Left lung (tissue), 4 donors: ENCODE measurements at regions not wholly inside any gene's neighbourhood (a gene's known extent, or its start where the extent isn't known, plus 50 kb on each side); places are given as distances from the start of the nearest gene placed in this dataset.

Source experiments
- ATAC-seq: fragments of 200-7000 bp; cut with Tn5 transposase; one replicate; pipeline ENCODE4 v1.9.1; 2020; ENCODE audit warnings: moderate library complexity
- DNase-seq, 4 donors: peaks; one replicate each; pipeline ENCODE4 v3.0.0-alpha.2; 2013 to 2020
- H3K27ac ChIP-seq, 2 donors: fragments of 200-600 bp; sonication (generic) in 1 of 2; one replicate each; pipeline versions ENCODE4 v1.5.0 to v1.8.0; 2020 to 2021
- H3K27me3 ChIP-seq, 2 donors: fragments of 200-600 bp; sonication (generic) in 1 of 2; one replicate each; pipeline versions ENCODE4 v1.5.0 to v1.8.0; 2020 to 2021
- H3K36me3 ChIP-seq, 2 donors: fragments of 200-600 bp; sonication (generic) in 1 of 2; one replicate each; pipeline versions ENCODE4 v1.5.0 to v1.8.0; 2020 to 2021
- H3K4me1 ChIP-seq, 2 donors: fragments of 200-600 bp; one replicate each; pipeline ENCODE4 v1.8.0; 2021
- H3K4me3 ChIP-seq, 2 donors: fragments of 200-600 bp; sonication (generic) in 1 of 2; one replicate each; pipeline versions ENCODE4 v1.5.0 to v1.8.0; 2020 to 2021; ENCODE audit warnings: mild to moderate bottlenecking in 1 of 2
- H3K9me3 ChIP-seq, 2 donors: fragments of 200-600 bp; sonication (generic) in 1 of 2; one replicate each; pipeline versions ENCODE4 v1.5.0 to v1.8.0; 2020 to 2021
- CTCF ChIP-seq, 2 donors: fragments of 200-600 bp; sonication (generic) in 1 of 2; IDR thresholded peaks; one replicate each; pipeline versions ENCODE4 v1.5.0 to v1.8.0; 2021; ENCODE audit warnings: antibody characterized with exemption in 2 of 2
- intact Hi-C, 2 donors: fragments of 100-400 bp; cut with DNase I; formaldehyde crosslinking; loops; one replicate each; pipeline versions ENCODE4 v1.11.2 to v1.14.2; 2022
- donor health status: DM: no; HTN: yes; CAD: no.
- donor health status: DM: no; HTN: no; CAD: no.

DNA sequence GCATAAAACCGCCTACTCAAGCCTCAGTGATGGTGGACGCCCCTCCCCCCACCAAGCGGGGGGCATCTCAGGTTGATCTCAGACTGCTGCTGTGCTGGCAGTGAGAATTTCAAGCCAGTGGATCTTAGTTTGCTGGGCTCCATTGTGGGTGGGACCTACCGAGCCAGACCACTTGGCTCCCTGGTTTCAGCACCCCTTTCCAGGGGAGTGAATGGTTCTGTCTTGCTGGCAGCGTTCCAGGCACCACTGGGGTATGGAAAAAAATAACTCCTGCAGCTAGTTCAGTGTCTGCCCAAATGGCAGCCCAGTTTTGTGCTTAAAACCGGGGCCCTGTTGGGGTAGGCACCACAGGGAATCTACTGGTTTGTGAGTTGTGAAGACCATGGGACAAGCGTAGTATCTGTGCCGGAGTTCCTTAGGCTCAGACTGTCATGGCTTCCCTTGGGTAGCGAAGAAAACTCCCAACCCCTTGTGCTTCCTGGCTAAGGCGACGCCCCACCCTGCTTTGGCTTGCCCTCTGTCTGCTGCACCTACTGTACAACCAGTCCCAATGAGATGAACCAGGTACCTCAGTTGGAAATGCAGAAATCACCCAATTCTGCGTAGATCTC lies 1334.5 kb upstream of the ADGRB3 start:
- no peaks in the 10 kb centered on the region for H3K27me3 ChIP-seq
- DNase-seq (no peak), ATAC-seq (no peak)
- H3K36me3 ChIP-seq = no peaks in the 10 kb centered on the region
- H3K4me3 ChIP-seq = no peak overlapping the region
- no peak for TF ChIP-seq CTCF (IDR thresholded peaks at IDR 0.05)
- no peak overlapping the region for H3K27ac ChIP-seq
- peaks cover 0 to 15% of the 10 kb centered on the region in 2 donors for H3K9me3 ChIP-seq
- no peaks in the 10 kb centered on the region for H3K4me1 ChIP-seq
- intact Hi-C loops = no loop called here

- TF ChIP-seq CTCF (IDR thresholded peaks at IDR 0.05) = no peak
Observed at GRCh38 chr6:67292169-67292568, 1342.9 kb upstream of the ADGRB3 start.

DNA sequence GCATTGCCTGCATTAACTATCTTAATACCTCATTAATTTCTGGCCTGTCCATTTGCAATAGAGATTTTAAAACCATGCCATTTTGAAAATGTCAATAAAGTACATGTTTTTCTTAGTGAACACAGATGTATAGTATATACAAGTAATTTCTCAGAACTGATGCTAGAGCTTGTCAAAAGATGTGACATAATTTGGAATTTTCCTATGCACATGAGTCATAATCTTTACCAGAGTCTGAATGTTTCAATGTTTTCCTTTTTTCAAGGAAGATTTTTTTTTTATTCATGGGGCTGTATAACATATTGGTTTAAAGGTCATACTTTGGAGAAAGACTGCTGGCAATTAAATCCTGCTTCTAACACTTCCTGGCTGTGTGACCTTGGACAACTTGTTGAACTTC lies 1347.5 kb upstream of the ADGRB3 start:
- ATAC-seq = no peak
- no peak for TF ChIP-seq CTCF (IDR thresholded peaks at IDR 0.05)
- peaks cover 0 to 9% of the 10 kb centered on the region in 2 donors for H3K9me3 ChIP-seq
- no peaks in the 10 kb centered on the region for H3K36me3 ChIP-seq
- H3K27ac ChIP-seq = no peak overlapping the region
- H3K27me3 ChIP-seq = no peaks in the 10 kb centered on the region
- no peaks in the 10 kb centered on the region for H3K4me1 ChIP-seq
- intact Hi-C loops = no loop called here
- no peak for DNase-seq
- no peak overlapping the region for H3K4me3 ChIP-seq

More at GRCh38 chr6:67292169-67292568, 1342.9 kb upstream of the ADGRB3 start:
- intact Hi-C loops = no loop called here
- peaks cover 0 to 20% of the 10 kb centered on the region in 2 donors for H3K9me3 ChIP-seq
- H3K4me1 ChIP-seq = no peaks in the 10 kb centered on the region
- H3K27ac ChIP-seq = no peak overlapping the region
- H3K4me3 ChIP-seq = no peak overlapping the region
- no peaks in the 10 kb centered on the region for H3K36me3 ChIP-seq
- ATAC-seq = no peak
- H3K27me3 ChIP-seq = no peaks in the 10 kb centered on the region
- no peak for DNase-seq

DNA sequence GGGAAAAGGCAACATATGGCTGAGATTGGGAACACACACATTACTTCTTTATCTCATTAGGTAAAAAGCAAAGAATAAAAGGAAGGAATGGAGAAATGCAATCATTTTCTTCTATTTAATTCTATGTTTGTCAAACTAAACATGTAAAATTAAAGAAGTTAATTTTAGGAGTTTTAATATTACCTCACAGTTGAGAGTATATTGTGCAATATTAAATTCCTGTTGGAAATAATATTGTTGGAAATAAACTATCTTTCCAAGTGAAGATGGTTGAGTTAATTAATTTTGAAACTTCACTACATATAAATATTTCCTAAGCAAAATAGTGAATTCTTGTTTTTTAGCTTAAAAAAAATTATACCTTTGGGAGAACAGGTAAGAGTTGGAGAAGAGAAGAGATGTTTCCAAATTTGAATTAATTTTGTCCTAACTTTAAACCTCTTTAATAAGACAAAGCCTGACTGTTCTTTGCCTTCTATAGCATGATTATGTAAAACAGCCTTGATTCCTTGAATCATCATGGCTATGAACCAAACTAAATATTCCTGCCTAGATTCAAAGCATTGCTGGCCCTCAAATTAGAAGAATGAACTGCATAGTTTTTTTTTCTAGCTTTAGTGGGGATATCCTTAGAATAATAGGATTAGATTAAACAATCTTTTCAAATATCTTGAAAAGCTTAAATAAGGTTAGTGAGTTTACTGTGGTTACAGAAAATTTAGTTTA lies 1349.1 kb upstream of the ADGRB3 start:
- no peak overlapping the region for H3K27ac ChIP-seq
- H3K4me1 ChIP-seq = no peaks in the 10 kb centered on the region
- no peaks in the 10 kb centered on the region for H3K36me3 ChIP-seq
- intact Hi-C loops = no loop called here
- no peak overlapping the region for H3K4me3 ChIP-seq
- no peak for DNase-seq
- no peak for TF ChIP-seq CTCF (IDR thresholded peaks at IDR 0.05)
- H3K27me3 ChIP-seq = no peaks in the 10 kb centered on the region
- no peak for ATAC-seq
- peaks cover 0 to 7% of the 10 kb centered on the region in 2 donors for H3K9me3 ChIP-seq

GRCh38 chr6:67277312-67277711 lies 1357.8 kb upstream of the ADGRB3 start:
- intact Hi-C loops = no loop called here
- no peak for TF ChIP-seq CTCF (IDR thresholded peaks at IDR 0.05)
- no peaks in the 10 kb centered on the region for H3K9me3 ChIP-seq
- ATAC-seq (no peak), DNase-seq (no peak)
- H3K36me3 ChIP-seq = no peaks in the 10 kb centered on the region
- no peaks in the 10 kb centered on the region for H3K27me3 ChIP-seq
- H3K27ac ChIP-seq = no peak overlapping the region
- no peaks in the 10 kb centered on the region for H3K4me1 ChIP-seq
- H3K4me3 ChIP-seq = no peak overlapping the region
